ENCODE measurements at regions not wholly inside any gene's neighbourhood (a gene's known extent, or its start where the extent isn't known, plus 50 kb on each side); places are given as distances from the start of the nearest gene placed in this dataset.

GRCh38 chr16:60271025-60271771 is 1537.1 kb upstream of the GOT2 start:
- Histone ChIP-seq H3K9me3 (no peaks in the 10 kb centered on the region), H3K27me3 (no peaks in the 10 kb centered on the region), H3K36me3 (no peaks in the 10 kb centered on the region), H3K27ac (no peak overlapping the region), H3K4me3 (no peak overlapping the region), H3K4me1 (no peaks in the 10 kb centered on the region)
- DNase-seq: no peak
- TF ChIP-seq EP300 (IDR thresholded peaks at IDR 0.05) (no peak), POLR2A (IDR thresholded peaks at IDR 0.05) (no peak), CTCF (IDR thresholded peaks at IDR 0.05) (no peak), POLR2AphosphoS5 (IDR thresholded peaks at IDR 0.05) (no peak)
- 44 to 71% methylated on average over 3 of the region's 3 CpGs for WGBS, 2 donors
- intact Hi-C loops (cut with DNase I): no loop called here

- no peak overlapping the region for H3K27ac ChIP-seq
- 21 to 45% methylated on average over 1 of the region's 1 CpG for WGBS, 2 donors
- no peaks in the 10 kb centered on the region for H3K36me3 ChIP-seq
- H3K4me1 ChIP-seq: no peaks in the 10 kb centered on the region
- intact Hi-C loops (cut with DNase I): no loop called here
- H3K9me3 ChIP-seq: no peaks in the 10 kb centered on the region
- DNase-seq: no peak
- H3K4me3 ChIP-seq: no peak overlapping the region
- TF ChIP-seq EP300 (IDR thresholded peaks at IDR 0.05) (no peak), POLR2A (IDR thresholded peaks at IDR 0.05) (no peak), POLR2AphosphoS5 (IDR thresholded peaks at IDR 0.05) (no peak), CTCF (IDR thresholded peaks at IDR 0.05) (no peak)
- no peaks in the 10 kb centered on the region for H3K27me3 ChIP-seq
Measured at GRCh38 chr16:60261425-60261824, 1527.3 kb upstream of the GOT2 start.

- no peaks in the 10 kb centered on the region for H3K4me1 ChIP-seq
- intact Hi-C loops (cut with DNase I): no loop called here
- 83 to 86% methylated on average over 2 of the region's 2 CpGs for WGBS, 2 donors
- no peak for DNase-seq
- H3K27me3 ChIP-seq: no peaks in the 10 kb centered on the region
- H3K36me3 ChIP-seq: no peaks in the 10 kb centered on the region
- no peak overlapping the region for H3K4me3 ChIP-seq
- no peak overlapping the region for H3K27ac ChIP-seq
- TF ChIP-seq POLR2A (IDR thresholded peaks at IDR 0.05): no peak
- TF ChIP-seq EP300 (IDR thresholded peaks at IDR 0.05): no peak
- no peak for TF ChIP-seq POLR2AphosphoS5 (IDR thresholded peaks at IDR 0.05)
- TF ChIP-seq CTCF (IDR thresholded peaks at IDR 0.05): no peak
- H3K9me3 ChIP-seq: no peaks in the 10 kb centered on the region
Measured at GRCh38 chr16:60259956-60260355, 1525.8 kb upstream of the GOT2 start.

GRCh38 chr16:60246086-60246485 is 1512.0 kb upstream of the GOT2 start:
- intact Hi-C loops (cut with DNase I): no loop called here
- no peak overlapping the region for H3K4me3 ChIP-seq
- 75 to 85% methylated on average over 3 of the region's 3 CpGs for WGBS, 2 donors
- no peaks in the 10 kb centered on the region for H3K9me3 ChIP-seq
- no peaks in the 10 kb centered on the region for H3K27me3 ChIP-seq
- no peak overlapping the region for H3K27ac ChIP-seq
- no peaks in the 10 kb centered on the region for H3K36me3 ChIP-seq
- no peak for TF ChIP-seq EP300 (IDR thresholded peaks at IDR 0.05)
- TF ChIP-seq POLR2A (IDR thresholded peaks at IDR 0.05): no peak
- TF ChIP-seq POLR2AphosphoS5 (IDR thresholded peaks at IDR 0.05): no peak
- no peak for TF ChIP-seq CTCF (IDR thresholded peaks at IDR 0.05)
- no peaks in the 10 kb centered on the region for H3K4me1 ChIP-seq
- no peak for DNase-seq

GRCh38 chr16:60241671-60242070 is 1507.6 kb upstream of the GOT2 start:
- intact Hi-C loops (cut with DNase I): no loop called here
- TF ChIP-seq POLR2AphosphoS5 (IDR thresholded peaks at IDR 0.05) (no peak), EP300 (IDR thresholded peaks at IDR 0.05) (no peak), CTCF (IDR thresholded peaks at IDR 0.05) (no peak), POLR2A (IDR thresholded peaks at IDR 0.05) (no peak)
- Histone ChIP-seq H3K4me1 (no peaks in the 10 kb centered on the region), H3K27me3 (no peaks in the 10 kb centered on the region), H3K36me3 (no peaks in the 10 kb centered on the region), H3K9me3 (no peaks in the 10 kb centered on the region), H3K27ac (no peak overlapping the region), H3K4me3 (no peak overlapping the region)
- WGBS, 2 donors: 85 to 88% methylated on average over 1 of the region's 1 CpG
- DNase-seq: no peak
